ENCODE measurements at regions not wholly inside any gene's neighbourhood (a gene's known extent, or its start where the extent isn't known, plus 50 kb on each side); places are given as distances from the start of the nearest gene placed in this dataset.

GRCh38 chr15:31164573-31164912 lies 63.0 kb upstream of the TRPM1 start:
- H3K4me3 ChIP-seq, result no peak overlapping the region
- intact Hi-C loops (cut with DNase I; ENCODE audit: low total_unique reads), result no loop called here
- no peak for DNase-seq
- H3K9me3 ChIP-seq, result no peaks in the 10 kb centered on the region
- H3K4me1 ChIP-seq, result no peaks in the 10 kb centered on the region
- H3K36me3 ChIP-seq, result no peaks in the 10 kb centered on the region
- no peaks in the 10 kb centered on the region for H3K27me3 ChIP-seq
- no peak for TF ChIP-seq CTCF (IDR thresholded peaks at IDR 0.05)
- H3K27ac ChIP-seq, result no peak overlapping the region

- TF ChIP-seq CTCF (IDR thresholded peaks at IDR 0.05), result no peak
- TF ChIP-seq POLR2A (IDR thresholded peaks at IDR 0.05), result no peak
- Histone ChIP-seq H3K27me3 (no peaks in the 10 kb centered on the region), H3K27ac (no peak overlapping the region), H3K4me1 (no peaks in the 10 kb centered on the region), H3K9me3 (no peaks in the 10 kb centered on the region), H3K4me3 (no peak overlapping the region), H3K36me3 (no peaks in the 10 kb centered on the region)
- intact Hi-C loops (cut with DNase I; ENCODE audit: low total_unique reads), result no loop called here
- DNase-seq, result no peak
Observed at GRCh38 chr15:31169558-31169957, 68.0 kb upstream of the TRPM1 start.

- no peaks in the 10 kb centered on the region for H3K4me1 ChIP-seq
- no peak overlapping the region for H3K4me3 ChIP-seq
- TF ChIP-seq POLR2A (IDR thresholded peaks at IDR 0.05) (no peak), CTCF (IDR thresholded peaks at IDR 0.05) (no peak)
- no peaks in the 10 kb centered on the region for H3K36me3 ChIP-seq
- no peaks in the 10 kb centered on the region for H3K27me3 ChIP-seq
- intact Hi-C loops (cut with DNase I; ENCODE audit: low total_unique reads), result no loop called here
- no peak overlapping the region for H3K27ac ChIP-seq
- no peak for DNase-seq
- H3K9me3 ChIP-seq, result no peaks in the 10 kb centered on the region
Observed at GRCh38 chr15:31171731-31172130, 70.2 kb upstream of the TRPM1 start.

GRCh38 chr15:31172606-31173005 lies 71.1 kb upstream of the TRPM1 start:
- no peak overlapping the region for H3K4me3 ChIP-seq

GRCh38 chr15:31173790-31174450 lies 72.4 kb upstream of the TRPM1 start:
- Histone ChIP-seq H3K27me3 (no peaks in the 10 kb centered on the region), H3K27ac (no peak overlapping the region), H3K4me3 (no peak overlapping the region), H3K9me3 (no peaks in the 10 kb centered on the region), H3K36me3 (no peaks in the 10 kb centered on the region), H3K4me1 (no peaks in the 10 kb centered on the region)
- no peak for DNase-seq
- intact Hi-C loops (cut with DNase I; ENCODE audit: low total_unique reads), result no loop called here
- TF ChIP-seq POLR2A (IDR thresholded peaks at IDR 0.05) (no peak), CTCF (IDR thresholded peaks at IDR 0.05) (no peak)

More at GRCh38 chr15:31172606-31173005, 71.1 kb upstream of the TRPM1 start:
- intact Hi-C loops (cut with DNase I; ENCODE audit: low total_unique reads), result no loop called here
- no peaks in the 10 kb centered on the region for H3K4me1 ChIP-seq
- H3K27me3 ChIP-seq, result no peaks in the 10 kb centered on the region
- no peak for DNase-seq
- H3K9me3 ChIP-seq, result no peaks in the 10 kb centered on the region
- H3K27ac ChIP-seq, result no peak overlapping the region
- TF ChIP-seq CTCF (IDR thresholded peaks at IDR 0.05), result no peak
- TF ChIP-seq POLR2A (IDR thresholded peaks at IDR 0.05), result no peak
- no peaks in the 10 kb centered on the region for H3K36me3 ChIP-seq
